Body of pancreas (tissue), 4 donors: ENCODE measurements at regions not wholly inside any gene's neighbourhood (a gene's known extent, or its start where the extent isn't known, plus 50 kb on each side); places are given as distances from the start of the nearest gene placed in this dataset.

Experiments used
- ATAC-seq: fragments of 150-250 bp; one replicate; pipeline ENCODE4 v1.9.1; 2016
- DNase-seq, 4 donors: peaks; one replicate each; pipeline ENCODE4 v3.0.0-alpha.2; 2019
- H3K27ac ChIP-seq, 4 donors: fragments of 200-600 bp; sonication (generic); 1 replicate in 3 of 4; 2 replicates in 1 of 4; pipeline versions ENCODE4 v1.5.1 to v1.6.1; 2016 to 2019; ENCODE audit warnings: mild to moderate bottlenecking in 1 of 4, mixed read lengths in 1 of 4, moderate library complexity in 1 of 4
- H3K27me3 ChIP-seq, 2 donors: fragments of 200-600 bp; sonication (generic); one replicate each; pipeline ENCODE4 v1.6.0; 2016; ENCODE audit warnings: mild to moderate bottlenecking in 1 of 2
- H3K36me3 ChIP-seq, 2 donors: fragments of 200-600 bp; sonication (generic); replicated peaks in 1 of 2; 2 replicates each; pipeline ENCODE4 v1.5.1; 2016; ENCODE audit warnings: low read depth in 2 of 2; ENCODE audit not compliant: insufficient read depth in 1 of 2
- H3K4me1 ChIP-seq: fragments of 200-600 bp; sonication (generic); one replicate; pipeline ENCODE4 v1.6.0; 2016
- H3K4me3 ChIP-seq, 2 donors: fragments of 200-600 bp; sonication (generic); 1 replicate in 1 of 2; 2 replicates in 1 of 2; pipeline ENCODE4 v1.5.1; 2016 to 2019
- H3K9me3 ChIP-seq, 3 donors: fragments of 200-600 bp; sonication (generic); 1 replicate in 2 of 3; 2 replicates in 1 of 3; pipeline ENCODE4 v1.5.1; 2016
- CTCF ChIP-seq, 7 experiments: fragments of 450-650 bp in 4 of 7; fragments of 200-600 bp in 3 of 7; sonication (generic) in 3 of 7; IDR thresholded peaks; one replicate each; pipeline ENCODE4 v1.5.1; 2016 to 2019; ENCODE audit warnings: antibody characterized with exemption in 7 of 7
- POLR2A ChIP-seq, 3 donors: fragments of 450-650 bp; IDR thresholded peaks; one replicate each; pipeline ENCODE4 v1.6.1; 2016; ENCODE audit warnings: antibody characterized with exemption in 3 of 3, mild to moderate bottlenecking in 2 of 3
- WGBS, 2 donors: methylation state at CpG; one replicate each; pipeline ENCODE4 v1.1.5; 2017; 5-methylcytosine and 5-hydroxymethylcytosine counted together
- intact Hi-C: fragments of 100-400 bp; cut with DNase I; formaldehyde crosslinking; loops from one replicate; pipeline ENCODE4 v1.15.1; 2023

GRCh38 chr9:117970276-117971050 is 266.3 kb downstream of the TLR4 start:
- intact Hi-C loops = no loop called here
- no peaks in the 10 kb centered on the region for H3K36me3 ChIP-seq
- no peak overlapping the region for H3K27ac ChIP-seq
- no peaks in the 10 kb centered on the region for H3K4me1 ChIP-seq
- WGBS, 2 donors = 48 to 59% methylated on average over 7 of the region's 7 CpGs
- H3K4me3 ChIP-seq = no peak overlapping the region
- no peaks in the 10 kb centered on the region for H3K27me3 ChIP-seq
- TF ChIP-seq POLR2A (IDR thresholded peaks at IDR 0.05) (no peak), CTCF (IDR thresholded peaks at IDR 0.05) (no peak)
- ATAC-seq = no peak
- no peaks in the 10 kb centered on the region for H3K9me3 ChIP-seq
- no peak for DNase-seq

- Histone ChIP-seq H3K9me3 (no peaks in the 10 kb centered on the region), H3K27ac (no peak overlapping the region), H3K27me3 (no peaks in the 10 kb centered on the region), H3K4me1 (no peaks in the 10 kb centered on the region), H3K4me3 (no peak overlapping the region), H3K36me3 (no peaks in the 10 kb centered on the region)
- ATAC-seq (no peak), DNase-seq (no peak)
- WGBS, 2 donors = 41 to 49% methylated on average over 3 of the region's 3 CpGs
- intact Hi-C loops = no loop called here
- TF ChIP-seq POLR2A (IDR thresholded peaks at IDR 0.05) (no peak), CTCF (IDR thresholded peaks at IDR 0.05) (no peak)
These were observed 269.9 kb downstream of the TLR4 start for GRCh38 chr9:117974108-117974507.

GRCh38 chr9:117979914-117980313 is 275.7 kb downstream of the TLR4 start:
- Histone ChIP-seq H3K27ac (no peak overlapping the region), H3K4me1 (no peaks in the 10 kb centered on the region), H3K9me3 (no peaks in the 10 kb centered on the region), H3K27me3 (no peaks in the 10 kb centered on the region), H3K36me3 (no peaks in the 10 kb centered on the region), H3K4me3 (no peak overlapping the region)
- no peak for ATAC-seq
- no peak for DNase-seq
- intact Hi-C loops = no loop called here
- WGBS, 2 donors = 65 to 83% methylated on average over 2 of the region's 2 CpGs
- no peak for TF ChIP-seq POLR2A (IDR thresholded peaks at IDR 0.05)
- no peak for TF ChIP-seq CTCF (IDR thresholded peaks at IDR 0.05)

GRCh38 chr9:117987945-117988344 is 283.7 kb downstream of the TLR4 start:
- H3K4me3 ChIP-seq = no peak overlapping the region
- DNase-seq (no peak), ATAC-seq (no peak)
- H3K27ac ChIP-seq = no peak overlapping the region
- H3K9me3 ChIP-seq = no peaks in the 10 kb centered on the region
- H3K27me3 ChIP-seq = no peaks in the 10 kb centered on the region
- intact Hi-C loops = no loop called here
- TF ChIP-seq CTCF (IDR thresholded peaks at IDR 0.05) (no peak), POLR2A (IDR thresholded peaks at IDR 0.05) (no peak)
- no peaks in the 10 kb centered on the region for H3K36me3 ChIP-seq
- H3K4me1 ChIP-seq = no peaks in the 10 kb centered on the region

GRCh38 chr9:117992006-117992405 is 287.8 kb downstream of the TLR4 start:
- Histone ChIP-seq H3K4me1 (no peaks in the 10 kb centered on the region), H3K36me3 (no peaks in the 10 kb centered on the region), H3K27me3 (no peaks in the 10 kb centered on the region), H3K9me3 (no peaks in the 10 kb centered on the region), H3K4me3 (no peak overlapping the region), H3K27ac (no peak overlapping the region)
- no peak for ATAC-seq
- intact Hi-C loops = no loop called here
- no peak for DNase-seq
- TF ChIP-seq POLR2A (IDR thresholded peaks at IDR 0.05) (no peak), CTCF (IDR thresholded peaks at IDR 0.05) (no peak)
- WGBS, 2 donors = 3 to 4% methylated on average over 6 of the region's 6 CpGs
